Choroid plexus epithelial cell (primary cell): ENCODE measurements at regions not wholly inside any gene's neighbourhood (a gene's known extent, or its start where the extent isn't known, plus 50 kb on each side); places are given as distances from the start of the nearest gene placed in this dataset.
"Not testable (repeated sequence)": the region's sequence is repeated elsewhere in the genome, so short reads cannot be mapped to it uniquely, and the experiment has no call there.

ENCODE experiments used
- DNase-seq: peaks from one replicate; pipeline ENCODE4 v3.0.0-alpha.2; 2010; ENCODE audit warnings: low read depth
- H3K4me3 ChIP-seq: 2 replicates; pipeline ENCODE4 v1.5.1; 2011; ENCODE audit warnings: low read depth, mild to moderate bottlenecking, control low read depth, low read length, moderate library complexity
- CTCF ChIP-seq: conservative IDR thresholded peaks from 2 replicates; pipeline ENCODE4 v1.5.1; 2011; ENCODE audit warnings: low read depth, mild to moderate bottlenecking, control low read depth, inconsistent platforms, low read length, moderate library complexity

DNA sequence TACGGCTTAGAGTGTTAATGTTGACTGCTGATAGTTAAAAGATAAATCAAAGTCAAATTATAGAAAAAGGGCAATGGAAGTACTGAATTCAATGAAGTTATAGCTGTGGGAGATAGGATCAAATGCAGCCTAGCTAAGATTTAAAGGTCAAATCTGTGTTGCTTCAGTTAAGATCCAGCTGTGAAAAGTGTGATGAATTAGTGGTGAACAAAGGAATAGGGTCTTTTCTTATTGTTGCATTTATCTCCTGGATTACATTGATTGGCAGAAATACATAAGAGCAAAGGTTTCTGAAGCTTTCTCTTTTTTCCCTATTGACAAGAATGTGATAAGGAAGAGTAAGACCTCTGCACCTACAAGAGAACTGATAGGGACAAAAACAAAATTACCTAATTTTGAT, 1234.6 kb upstream of the ADGRL2 start:
- no peak for TF ChIP-seq CTCF

DNA sequence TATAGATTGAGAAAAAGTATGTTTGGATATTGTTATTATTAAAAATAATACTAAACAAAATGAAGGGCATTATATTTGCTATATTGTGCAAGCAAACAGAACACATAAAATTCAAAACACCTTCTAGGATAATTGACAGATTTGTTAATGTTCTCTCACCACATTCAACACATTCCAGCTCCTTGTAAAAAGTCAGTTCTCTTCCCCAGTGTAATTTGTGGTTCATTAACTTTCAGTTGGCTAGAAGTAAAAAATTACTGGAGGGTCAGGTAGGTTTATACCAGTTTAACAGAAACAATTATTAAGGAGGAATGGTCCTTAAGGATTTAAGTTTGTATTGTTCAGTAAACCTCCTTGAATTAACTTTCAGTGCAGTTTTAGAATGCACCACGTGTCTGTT, 1235.3 kb upstream of the ADGRL2 start:
- no peak for TF ChIP-seq CTCF
- no peak overlapping the region for H3K4me3 ChIP-seq
- no peak for DNase-seq

More for the DNA sequence above, 1234.6 kb upstream of the ADGRL2 start:
- no peak overlapping the region for H3K4me3 ChIP-seq
- DNase-seq, result no peak

DNA sequence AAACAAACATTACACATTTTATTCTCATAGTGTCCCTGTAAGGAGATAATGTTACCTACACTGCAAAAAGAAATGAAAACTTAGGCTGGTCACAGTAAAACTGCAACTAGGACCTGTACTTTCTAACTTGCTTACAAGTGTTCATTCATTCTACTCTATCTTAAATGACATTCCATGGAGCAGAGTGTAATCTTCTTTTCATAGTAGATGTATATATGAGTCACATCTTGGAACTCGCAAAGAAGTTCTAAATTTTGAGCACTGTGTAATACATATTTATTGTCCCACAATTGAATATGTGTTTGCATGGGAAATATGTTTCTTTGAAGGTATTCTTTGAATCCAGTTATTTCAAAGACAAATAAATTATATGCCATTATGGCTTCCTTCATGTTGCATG, 1258.5 kb upstream of the ADGRL2 start:
- H3K4me3 ChIP-seq, result no peak overlapping the region
- no peak for TF ChIP-seq CTCF
- peak; percentile 43 for DNase-seq

- no peak for DNase-seq
- TF ChIP-seq CTCF, result no peak
- no peak overlapping the region for H3K4me3 ChIP-seq
These were observed 1260.1 kb upstream of the ADGRL2 start for GRCh38 chr1:80540596-80540995.

DNA sequence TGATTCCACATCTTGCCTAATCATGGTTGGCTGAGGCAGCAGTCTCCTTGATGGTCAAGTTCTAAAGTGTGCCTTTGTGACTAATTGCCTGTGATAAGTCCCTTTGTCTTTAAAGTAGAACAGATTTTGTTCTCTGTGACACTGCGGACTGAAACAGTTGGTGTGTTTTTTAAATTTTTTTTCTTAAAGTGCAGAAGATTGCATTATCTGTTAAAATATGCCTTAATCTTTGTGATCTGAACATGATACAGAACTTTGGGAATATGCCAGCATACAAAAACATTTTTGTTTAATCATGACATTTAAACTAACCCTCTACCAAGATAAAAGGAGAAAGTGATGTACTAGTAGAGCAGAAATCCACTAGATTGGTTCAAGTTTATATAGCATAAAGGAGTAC, 1260.6 kb upstream of the ADGRL2 start:
- no peak for TF ChIP-seq CTCF
- DNase-seq, result no peak
- no peak overlapping the region for H3K4me3 ChIP-seq

GRCh38 chr1:80539298-80539697, 1261.4 kb upstream of the ADGRL2 start:
- H3K4me3 ChIP-seq, DNase-seq: not testable (repeated sequence)

DNA sequence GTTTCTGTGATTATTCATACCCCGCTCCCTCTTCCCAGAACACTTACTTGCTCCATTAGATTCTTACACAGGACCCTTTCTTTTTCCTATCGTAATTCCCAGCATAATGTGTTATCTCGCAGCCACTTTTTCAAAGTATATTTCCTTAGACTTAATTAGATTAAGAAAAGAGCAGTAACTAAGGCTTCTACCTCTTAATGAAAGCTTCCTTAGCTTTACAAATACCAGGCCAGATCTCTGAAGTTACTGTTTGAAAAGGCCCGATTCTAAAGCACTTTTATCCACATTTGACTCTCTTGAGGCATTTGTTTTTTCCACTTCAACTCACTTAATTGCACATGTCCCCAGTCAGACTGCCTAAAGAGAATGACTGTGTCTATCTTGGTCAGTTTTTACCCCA, 1264.3 kb upstream of the ADGRL2 start:
- DNase-seq, result no peak
- no peak for TF ChIP-seq CTCF
- no peak overlapping the region for H3K4me3 ChIP-seq

DNA sequence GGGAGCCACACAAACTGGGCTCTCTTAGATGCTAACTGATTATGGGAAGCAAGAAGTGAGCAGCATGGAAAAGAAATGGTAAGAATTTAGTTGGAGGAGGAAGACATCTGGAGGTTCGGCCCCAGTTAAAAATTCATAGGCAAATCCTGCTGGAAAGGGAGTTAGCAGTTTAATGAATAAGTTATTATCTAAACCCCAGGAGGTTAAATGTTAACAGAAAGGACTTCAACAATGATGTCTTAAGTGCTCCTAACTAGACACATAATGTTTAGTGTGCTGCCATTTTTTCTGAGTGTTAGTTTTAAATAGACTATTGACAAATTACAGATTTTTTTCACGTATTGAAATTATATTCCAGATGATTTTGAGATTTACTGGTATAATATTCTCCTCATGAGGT, 1265.3 kb upstream of the ADGRL2 start:
- DNase-seq, result no peak
- no peak overlapping the region for H3K4me3 ChIP-seq
- TF ChIP-seq CTCF, result no peak
